ENCODE measurements at regions not wholly inside any gene's neighbourhood (a gene's known extent, or its start where the extent isn't known, plus 50 kb on each side); places are given as distances from the start of the nearest gene placed in this dataset.

DNA sequence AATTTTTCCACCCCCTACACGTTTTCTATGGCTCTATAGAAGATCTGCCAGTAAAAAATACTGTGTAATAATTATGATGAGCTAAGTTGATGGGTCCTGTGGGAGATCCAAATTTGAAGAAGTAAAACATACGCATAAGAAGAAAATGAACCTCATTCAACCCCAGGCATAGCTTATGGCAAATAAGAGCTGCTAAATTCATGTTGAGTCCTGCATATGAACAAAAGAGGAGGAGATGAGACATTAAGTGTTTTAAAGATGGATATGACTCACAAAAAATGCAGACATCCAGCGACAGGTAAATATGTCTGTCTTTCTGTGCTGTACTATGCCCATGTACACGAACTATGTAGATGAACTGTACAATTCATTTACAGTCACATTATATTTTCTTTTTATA is 101.9 kb downstream of the LIG4 start:
- no peak for TF ChIP-seq OSR1 (CRISPR knock-in tag; IDR thresholded peaks at IDR 0.05)
- no peak for TF ChIP-seq ZNF70 (CRISPR knock-in tag; IDR thresholded peaks at IDR 0.05)
- TF ChIP-seq BACH2 (CRISPR knock-in tag; IDR thresholded peaks at IDR 0.05; ENCODE audit: borderline replicate concordance): no peak
